ENCODE measurements at regions not wholly inside any gene's neighbourhood (a gene's known extent, or its start where the extent isn't known, plus 50 kb on each side); places are given as distances from the start of the nearest gene placed in this dataset.

DNA sequence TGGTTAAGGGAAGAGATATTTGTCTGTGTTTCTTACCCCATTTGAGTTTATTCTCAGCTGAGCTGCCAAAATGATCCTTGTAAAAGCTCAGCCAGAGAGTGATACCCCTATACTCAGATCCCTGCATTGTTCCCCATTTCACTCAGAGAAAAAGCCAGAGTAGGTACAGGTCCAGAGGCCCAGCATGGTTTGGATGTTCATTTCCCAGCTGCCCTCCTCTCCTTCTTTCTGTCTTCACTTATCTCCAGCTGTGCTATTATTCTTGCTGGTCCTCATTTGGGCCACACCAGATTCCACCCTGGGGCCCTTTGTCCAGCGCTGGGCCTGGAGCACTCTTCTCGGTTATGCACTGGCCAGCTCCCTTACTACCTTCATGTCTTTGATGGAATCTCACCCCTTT is 187.7 kb downstream of the CHRM3 start:
- Histone ChIP-seq H4K20me1 (ENCODE audit: insufficient read depth, poor library complexity, severe bottlenecking) (no peaks in the 10 kb centered on the region), H3K27ac (no peak overlapping the region), H3K27me3 (no peaks in the 10 kb centered on the region), H3K4me3 (no peak overlapping the region), H3K36me3 (replicated peaks; ENCODE audit: insufficient read depth, low read depth) (no peaks in the 10 kb centered on the region), H3K4me1 (ENCODE audit: insufficient read depth) (no peaks in the 10 kb centered on the region), H2AFZ (no peak overlapping the region), H3K4me2 (no peak overlapping the region), H3K9me3 (ENCODE audit: low read depth) (no peaks in the 10 kb centered on the region), H3K79me2 (no peaks in the 10 kb centered on the region), H3K9me2 (replicated peaks; ENCODE audit: insufficient read depth) (no peaks in the 10 kb centered on the region)
- WGBS (ENCODE audit: low lambda C conversion rate, missing lambda C conversion rate), result 95% methylated on average over 2 of the region's 2 CpGs
- TF ChIP-seq, protein P1, sequence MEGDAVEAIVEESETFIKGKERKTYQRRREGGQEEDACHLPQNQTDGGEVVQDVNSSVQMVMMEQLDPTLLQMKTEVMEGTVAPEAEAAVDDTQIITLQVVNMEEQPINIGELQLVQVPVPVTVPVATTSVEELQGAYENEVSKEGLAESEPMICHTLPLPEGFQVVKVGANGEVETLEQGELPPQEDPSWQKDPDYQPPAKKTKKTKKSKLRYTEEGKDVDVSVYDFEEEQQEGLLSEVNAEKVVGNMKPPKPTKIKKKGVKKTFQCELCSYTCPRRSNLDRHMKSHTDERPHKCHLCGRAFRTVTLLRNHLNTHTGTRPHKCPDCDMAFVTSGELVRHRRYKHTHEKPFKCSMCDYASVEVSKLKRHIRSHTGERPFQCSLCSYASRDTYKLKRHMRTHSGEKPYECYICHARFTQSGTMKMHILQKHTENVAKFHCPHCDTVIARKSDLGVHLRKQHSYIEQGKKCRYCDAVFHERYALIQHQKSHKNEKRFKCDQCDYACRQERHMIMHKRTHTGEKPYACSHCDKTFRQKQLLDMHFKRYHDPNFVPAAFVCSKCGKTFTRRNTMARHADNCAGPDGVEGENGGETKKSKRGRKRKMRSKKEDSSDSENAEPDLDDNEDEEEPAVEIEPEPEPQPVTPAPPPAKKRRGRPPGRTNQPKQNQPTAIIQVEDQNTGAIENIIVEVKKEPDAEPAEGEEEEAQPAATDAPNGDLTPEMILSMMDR (IDR thresholded peaks at IDR 0.05; ENCODE audit: poor library complexity), result no peak
- TF ChIP-seq EZH2 (IDR thresholded peaks at IDR 0.05; ENCODE audit: borderline replicate concordance) (no peak), EZH2phosphoT487 (IDR thresholded peaks at IDR 0.05; ENCODE audit: low read depth, severe bottlenecking, unreplicated experiment) (no peak)
- DNase-seq (ENCODE audit: low spot score), result no peak

DNA sequence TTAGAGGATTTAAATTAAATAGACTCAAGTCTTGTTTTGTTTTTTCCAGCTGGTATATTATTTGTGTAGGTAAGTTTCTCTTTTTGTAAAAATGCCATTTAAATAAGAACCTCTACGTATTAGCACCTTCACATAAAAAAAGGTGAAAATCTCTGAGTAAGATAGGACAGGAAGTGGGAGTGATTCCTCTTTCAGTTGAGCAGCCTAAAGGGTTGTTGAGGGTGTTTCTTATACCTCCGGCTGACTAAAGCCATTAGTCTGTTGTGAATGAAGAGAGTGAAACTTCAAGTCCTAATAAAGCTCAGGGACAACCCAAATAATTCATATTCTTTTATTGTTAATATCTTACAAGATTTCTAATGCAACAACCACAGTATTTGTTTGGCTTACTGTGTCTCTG is 188.7 kb downstream of the CHRM3 start:
- H3K27ac ChIP-seq, result no peak overlapping the region
- WGBS (ENCODE audit: low lambda C conversion rate, missing lambda C conversion rate), result 69% methylated on average over 2 of the region's 2 CpGs
- H2AFZ ChIP-seq, result no peak overlapping the region
- H3K9me3 ChIP-seq (ENCODE audit: low read depth), result no peaks in the 10 kb centered on the region
- H3K9me2 ChIP-seq (replicated peaks; ENCODE audit: insufficient read depth), result no peaks in the 10 kb centered on the region
- TF ChIP-seq EZH2phosphoT487 (IDR thresholded peaks at IDR 0.05; ENCODE audit: low read depth, severe bottlenecking, unreplicated experiment) (no peak), EZH2 (IDR thresholded peaks at IDR 0.05; ENCODE audit: borderline replicate concordance) (no peak)
- TF ChIP-seq, protein P1 (IDR thresholded peaks at IDR 0.05; ENCODE audit: poor library complexity), result no peak
- no peak overlapping the region for H3K4me2 ChIP-seq
- H3K79me2 ChIP-seq, result no peaks in the 10 kb centered on the region
- no peaks in the 10 kb centered on the region for H4K20me1 ChIP-seq (ENCODE audit: insufficient read depth, poor library complexity, severe bottlenecking)
- no peaks in the 10 kb centered on the region for H3K27me3 ChIP-seq
- DNase-seq (ENCODE audit: low spot score), result no peak
- no peaks in the 10 kb centered on the region for H3K36me3 ChIP-seq (replicated peaks; ENCODE audit: insufficient read depth, low read depth)
- H3K4me3 ChIP-seq, result no peak overlapping the region
- H3K4me1 ChIP-seq (ENCODE audit: insufficient read depth), result no peaks in the 10 kb centered on the region

DNA sequence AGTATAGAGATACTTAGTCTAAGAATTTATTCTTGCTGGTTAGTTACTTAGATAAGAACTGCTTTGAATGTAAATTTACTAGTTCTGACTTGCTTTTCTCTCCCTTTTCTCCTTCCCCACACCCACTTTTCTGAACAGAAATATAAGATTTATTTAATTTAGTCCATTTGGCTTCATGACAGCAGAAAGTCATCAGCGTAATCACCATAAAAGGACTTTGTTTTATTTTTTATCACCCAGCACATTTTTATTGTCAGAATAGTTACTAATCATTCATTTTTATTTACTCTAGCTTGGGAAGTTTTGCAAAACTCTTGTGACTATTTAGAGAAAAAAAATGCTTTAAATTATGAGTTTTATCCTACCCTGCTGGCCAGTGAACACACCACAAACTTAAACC is 197.2 kb downstream of the CHRM3 start:
- Histone ChIP-seq H3K27me3 (no peaks in the 10 kb centered on the region), H3K27ac (no peak overlapping the region), H4K20me1 (ENCODE audit: insufficient read depth, poor library complexity, severe bottlenecking) (no peaks in the 10 kb centered on the region), H3K4me2 (no peak overlapping the region), H3K9me3 (ENCODE audit: low read depth) (no peaks in the 10 kb centered on the region), H3K4me1 (ENCODE audit: insufficient read depth) (no peaks in the 10 kb centered on the region), H3K4me3 (no peak overlapping the region), H3K9me2 (replicated peaks; ENCODE audit: insufficient read depth) (no peaks in the 10 kb centered on the region), H3K36me3 (replicated peaks; ENCODE audit: insufficient read depth, low read depth) (no peaks in the 10 kb centered on the region), H3K79me2 (no peaks in the 10 kb centered on the region), H2AFZ (no peak overlapping the region)
- 88% methylated on average over 1 of the region's 1 CpG for WGBS (ENCODE audit: low lambda C conversion rate, missing lambda C conversion rate)
- TF ChIP-seq, protein P1 (IDR thresholded peaks at IDR 0.05; ENCODE audit: poor library complexity), result no peak
- TF ChIP-seq EZH2 (IDR thresholded peaks at IDR 0.05; ENCODE audit: borderline replicate concordance) (no peak), EZH2phosphoT487 (IDR thresholded peaks at IDR 0.05; ENCODE audit: low read depth, severe bottlenecking, unreplicated experiment) (no peak)
- DNase-seq (ENCODE audit: low spot score), result no peak

GRCh38 chr1:239586128-239586527 is 199.8 kb downstream of the CHRM3 start:
- no peaks in the 10 kb centered on the region for H3K9me3 ChIP-seq (ENCODE audit: low read depth)
- H3K36me3 ChIP-seq (replicated peaks; ENCODE audit: insufficient read depth, low read depth), result no peaks in the 10 kb centered on the region
- H3K4me1 ChIP-seq (ENCODE audit: insufficient read depth), result no peaks in the 10 kb centered on the region
- TF ChIP-seq, protein P1 (IDR thresholded peaks at IDR 0.05; ENCODE audit: poor library complexity), result no peak
- TF ChIP-seq EZH2phosphoT487 (IDR thresholded peaks at IDR 0.05; ENCODE audit: low read depth, severe bottlenecking, unreplicated experiment) (no peak), EZH2 (IDR thresholded peaks at IDR 0.05; ENCODE audit: borderline replicate concordance) (no peak)
- H4K20me1 ChIP-seq (ENCODE audit: insufficient read depth, poor library complexity, severe bottlenecking), result no peaks in the 10 kb centered on the region
- no peak for DNase-seq (ENCODE audit: low spot score)
- no peak overlapping the region for H3K27ac ChIP-seq
- H3K27me3 ChIP-seq, result no peaks in the 10 kb centered on the region
- no peaks in the 10 kb centered on the region for H3K79me2 ChIP-seq
- H3K4me2 ChIP-seq, result no peak overlapping the region
- no peak overlapping the region for H3K4me3 ChIP-seq
- H2AFZ ChIP-seq, result no peak overlapping the region
- no peaks in the 10 kb centered on the region for H3K9me2 ChIP-seq (replicated peaks; ENCODE audit: insufficient read depth)

Data from hepatocyte (in vitro differentiated cells).